SK-N-SH treated with all-trans-retinoic acid at 6 μM for 48 hours (cell line): ENCODE measurements at regions not wholly inside any gene's neighbourhood (a gene's known extent, or its start where the extent isn't known, plus 50 kb on each side); places are given as distances from the start of the nearest gene placed in this dataset.

Experiments
- ATAC-seq: fragments of 200-7000 bp; cut with Tn5 transposase; 3 replicates; pipeline ENCODE4 v1.9.1; 2020; ENCODE audit warnings: mild to moderate bottlenecking, moderate library complexity
- ARNTL ChIP-seq: fragments of 450-650 bp; formaldehyde crosslinking; IDR thresholded peaks from 2 replicates; pipeline ENCODE4 v1.5.0; 2020; ENCODE audit warnings: low read depth, mild to moderate bottlenecking, moderate library complexity, borderline replicate concordance
- BACH2 ChIP-seq: fragments of 250-450 bp; sonication (Bioruptor Pico); IDR thresholded peaks from 2 replicates; pipeline ENCODE4 v1.9.0; 2021; ENCODE audit warnings: mild to moderate bottlenecking, borderline replicate concordance
- CREB5 ChIP-seq: fragments of 250-450 bp; sonication (Bioruptor Pico); IDR thresholded peaks from 2 replicates; pipeline ENCODE4 v1.5.1; 2020; ENCODE audit warnings: low read depth, mild to moderate bottlenecking, moderate library complexity
- CSDC2 ChIP-seq: fragments of 250-450 bp; sonication (Bioruptor Pico); IDR thresholded peaks from 2 replicates; pipeline ENCODE4 v1.5.0; 2020; ENCODE audit warnings: mild to moderate bottlenecking, moderate library complexity
- ESRRG ChIP-seq: fragments of 250-450 bp; sonication (Bioruptor Pico); IDR thresholded peaks from 2 replicates; pipeline ENCODE4 v1.6.1; 2021; ENCODE audit warnings: mild to moderate bottlenecking
- GLIS3 ChIP-seq: fragments of 250-450 bp; sonication (Bioruptor Pico); IDR thresholded peaks from 2 replicates; pipeline ENCODE4 v1.5.0; 2020; ENCODE audit warnings: mild to moderate bottlenecking, moderate library complexity
- ISL1 ChIP-seq: fragments of 250-450 bp; sonication (Bioruptor Pico); IDR thresholded peaks from 2 replicates; pipeline ENCODE4 v2.1.2; 2022; ENCODE audit warnings: mild to moderate bottlenecking, moderate library complexity
- OSR1 ChIP-seq: fragments of 250-450 bp; sonication (Bioruptor Pico); IDR thresholded peaks from 2 replicates; pipeline ENCODE4 v1.8.0; 2022; ENCODE audit warnings: moderate library complexity, mild to moderate bottlenecking, inconsistent platforms
- PATZ1 ChIP-seq: fragments of 250-450 bp; sonication (Bioruptor Pico); IDR thresholded peaks from 2 replicates; pipeline ENCODE4 v1.8.0; 2020; ENCODE audit warnings: mild to moderate bottlenecking, moderate library complexity, borderline replicate concordance
- POU6F1 ChIP-seq: fragments of 250-450 bp; sonication (Bioruptor Pico); IDR thresholded peaks from 2 replicates; pipeline ENCODE4 v1.8.0; 2021; ENCODE audit warnings: low read depth, mild to moderate bottlenecking, moderate library complexity, borderline replicate concordance
- RARB ChIP-seq: fragments of 250-450 bp; sonication (Bioruptor Pico); IDR thresholded peaks from 2 replicates; pipeline ENCODE4 v1.8.0; 2021; ENCODE audit warnings: mild to moderate bottlenecking, moderate library complexity
- SNAI2 ChIP-seq: fragments of 250-450 bp; sonication (Bioruptor Pico); IDR thresholded peaks from 2 replicates; pipeline ENCODE4 v1.5.0; 2020; ENCODE audit warnings: mild to moderate bottlenecking, moderate library complexity
- TCF4 ChIP-seq: fragments of 250-450 bp; sonication (Bioruptor Pico); IDR thresholded peaks from 2 replicates; pipeline ENCODE4 v1.8.0; 2021; ENCODE audit warnings: mild to moderate bottlenecking, moderate library complexity, borderline replicate concordance
- TOX ChIP-seq: fragments of 250-450 bp; sonication (Bioruptor Pico); IDR thresholded peaks from 2 replicates; pipeline ENCODE4 v1.8.0; 2021; ENCODE audit warnings: mild to moderate bottlenecking, moderate library complexity, borderline replicate concordance
- TSHZ2 ChIP-seq: fragments of 250-450 bp; sonication (Bioruptor Pico); IDR thresholded peaks from 2 replicates; pipeline ENCODE4 v1.5.0; 2020; ENCODE audit warnings: mild to moderate bottlenecking, moderate library complexity
- ZC3H10 ChIP-seq: fragments of 250-450 bp; sonication (Bioruptor Pico); IDR thresholded peaks from 2 replicates; pipeline ENCODE4 v1.5.1; 2021; ENCODE audit warnings: mild to moderate bottlenecking, moderate library complexity
- ZFP3 ChIP-seq: fragments of 250-450 bp; sonication (Bioruptor Pico); IDR thresholded peaks from 2 replicates; pipeline ENCODE4 v1.5.0; 2020; ENCODE audit warnings: mild to moderate bottlenecking, moderate library complexity
- ZFP30 ChIP-seq: fragments of 450-650 bp; formaldehyde crosslinking; IDR thresholded peaks from 2 replicates; pipeline ENCODE4 v1.5.0; 2022; ENCODE audit warnings: mild to moderate bottlenecking, moderate library complexity
- ZNF565 ChIP-seq: fragments of 450-650 bp; formaldehyde crosslinking; conservative IDR thresholded peaks from 2 replicates; pipeline ENCODE4 v1.5.0; 2020; ENCODE audit warnings: low read depth, mild to moderate bottlenecking, moderate library complexity
- ZNF70 ChIP-seq: fragments of 450-650 bp; formaldehyde crosslinking; IDR thresholded peaks from 2 replicates; pipeline ENCODE4 v1.5.0; 2020; ENCODE audit warnings: mild to moderate bottlenecking, moderate library complexity
- ZNF8 ChIP-seq: fragments of 450-650 bp; formaldehyde crosslinking; IDR thresholded peaks from 2 replicates; pipeline ENCODE4 v1.5.0; 2020; ENCODE audit warnings: mild to moderate bottlenecking, moderate library complexity

GRCh38 chr17:71363661-71364060 lies 757.2 kb upstream of the SOX9 start:
- TF ChIP-seq ZFP30 (no peak), CSDC2 (CRISPR knock-in tag) (no peak), ZC3H10 (no peak), TCF4 (no peak), ZNF70 (CRISPR knock-in tag) (no peak), CREB5 (CRISPR knock-in tag) (no peak), ZFP3 (no peak), PATZ1 (CRISPR knock-in tag) (no peak), ZNF565 (CRISPR knock-in tag) (no peak)
- no peak for ATAC-seq

GRCh38 chr17:71371809-71372208 lies 749.0 kb upstream of the SOX9 start:
- no peak for ATAC-seq
- TF ChIP-seq TSHZ2 (CRISPR knock-in tag), result no peak
- TF ChIP-seq ZNF8 (CRISPR knock-in tag), result no peak
- no peak for TF ChIP-seq TOX (CRISPR knock-in tag)
- no peak for TF ChIP-seq CSDC2 (CRISPR knock-in tag)
- no peak for TF ChIP-seq SNAI2 (CRISPR knock-in tag)
- TF ChIP-seq BACH2 (CRISPR knock-in tag), result no peak
- TF ChIP-seq GLIS3, result no peak
- no peak for TF ChIP-seq OSR1 (CRISPR knock-in tag)
- TF ChIP-seq ZFP3, result no peak
- no peak for TF ChIP-seq RARB (CRISPR knock-in tag)
- TF ChIP-seq ESRRG (CRISPR knock-in tag), result no peak
- no peak for TF ChIP-seq CREB5 (CRISPR knock-in tag)
- TF ChIP-seq ZFP30, result no peak

- TF ChIP-seq BACH2 (CRISPR knock-in tag), result no peak
- no peak for TF ChIP-seq ESRRG (CRISPR knock-in tag)
- no peak for TF ChIP-seq ZC3H10
- no peak for TF ChIP-seq TOX (CRISPR knock-in tag)
- TF ChIP-seq CSDC2 (CRISPR knock-in tag), result no peak
- TF ChIP-seq ARNTL (CRISPR knock-in tag), result no peak
- no peak for TF ChIP-seq POU6F1
- TF ChIP-seq GLIS3, result no peak
- TF ChIP-seq ISL1 (CRISPR knock-in tag), result no peak
- TF ChIP-seq TSHZ2 (CRISPR knock-in tag), result no peak
- no peak for TF ChIP-seq SNAI2 (CRISPR knock-in tag)
- no peak for TF ChIP-seq ZFP3
- TF ChIP-seq TCF4, result no peak
- TF ChIP-seq ZNF565 (CRISPR knock-in tag), result no peak
- no peak for TF ChIP-seq ZNF8 (CRISPR knock-in tag)
- TF ChIP-seq CREB5 (CRISPR knock-in tag), result no peak
- TF ChIP-seq OSR1 (CRISPR knock-in tag), result no peak
- TF ChIP-seq ZNF70 (CRISPR knock-in tag), result no peak
- TF ChIP-seq ZFP30, result no peak
- no peak for ATAC-seq
Measured at GRCh38 chr17:71375948-71376347, 744.9 kb upstream of the SOX9 start.
